KMS-11 (cell line): ENCODE measurements at regions not wholly inside any gene's neighbourhood (a gene's known extent, or its start where the extent isn't known, plus 50 kb on each side); places are given as distances from the start of the nearest gene placed in this dataset.

ENCODE experiments used
- H2AFZ ChIP-seq: fragments of 200-600 bp; sonication (generic); 2 replicates; pipeline ENCODE4 v1.6.1; 2016; ENCODE audit warnings: antibody characterized with exemption, mixed run types, low read depth
- H3K27ac ChIP-seq: fragments of 200-600 bp; sonication (generic); 2 replicates; pipeline ENCODE4 v1.6.1; 2016; ENCODE audit warnings: mild to moderate bottlenecking, mixed run types
- H3K27me3 ChIP-seq: fragments of 200-600 bp; sonication (generic); 2 replicates; pipeline ENCODE4 v1.6.1; 2017; ENCODE audit warnings: mild to moderate bottlenecking, low read depth, mixed run types, moderate library complexity; ENCODE audit not compliant: insufficient read depth
- H3K36me3 ChIP-seq: fragments of 200-600 bp; sonication (generic); 2 replicates; pipeline ENCODE4 v1.6.1; 2017; ENCODE audit warnings: mild to moderate bottlenecking, mixed run types; ENCODE audit not compliant: insufficient read depth
- H3K4me1 ChIP-seq: fragments of 200-600 bp; sonication (generic); 2 replicates; pipeline ENCODE4 v1.6.1; 2016; ENCODE audit warnings: mild to moderate bottlenecking, low read depth, mixed run types; ENCODE audit not compliant: poor library complexity, severe bottlenecking
- H3K4me2 ChIP-seq: fragments of 200-600 bp; sonication (generic); 2 replicates; pipeline ENCODE4 v1.7.0; 2016; ENCODE audit warnings: mild to moderate bottlenecking, mixed run types
- H3K4me3 ChIP-seq: fragments of 200-600 bp; sonication (generic); IDR thresholded peaks from 2 replicates; pipeline ENCODE4 v1.6.1; 2017; ENCODE audit warnings: low read depth, low read length, mixed read lengths; ENCODE audit not compliant: insufficient read depth
- H3K79me2 ChIP-seq: fragments of 200-600 bp; sonication (generic); 2 replicates; pipeline ENCODE4 v1.6.1; 2016; ENCODE audit warnings: low read depth, mixed run types; ENCODE audit not compliant: insufficient read depth
- H3K9ac ChIP-seq: fragments of 200-600 bp; sonication (generic); 2 replicates; pipeline ENCODE4 v1.6.1; 2016; ENCODE audit warnings: mild to moderate bottlenecking, mixed run types
- H4K20me1 ChIP-seq: fragments of 200-600 bp; sonication (generic); 2 replicates; pipeline ENCODE4 v1.6.1; 2016; ENCODE audit warnings: mild to moderate bottlenecking, mixed run types; ENCODE audit not compliant: insufficient read depth
- TF ChIP-seq, protein P1 (sequence below): fragments of 200-600 bp; sonication (generic); conservative IDR thresholded peaks from 2 replicates; pipeline ENCODE4 v1.6.1; 2017; ENCODE audit warnings: low read depth, mild to moderate bottlenecking, antibody characterized with exemption, low read length, moderate library complexity, mixed read lengths

GRCh38 chr4:159012381-159012780 is 90.5 kb upstream of the RAPGEF2 start:
- TF ChIP-seq, protein P1, sequence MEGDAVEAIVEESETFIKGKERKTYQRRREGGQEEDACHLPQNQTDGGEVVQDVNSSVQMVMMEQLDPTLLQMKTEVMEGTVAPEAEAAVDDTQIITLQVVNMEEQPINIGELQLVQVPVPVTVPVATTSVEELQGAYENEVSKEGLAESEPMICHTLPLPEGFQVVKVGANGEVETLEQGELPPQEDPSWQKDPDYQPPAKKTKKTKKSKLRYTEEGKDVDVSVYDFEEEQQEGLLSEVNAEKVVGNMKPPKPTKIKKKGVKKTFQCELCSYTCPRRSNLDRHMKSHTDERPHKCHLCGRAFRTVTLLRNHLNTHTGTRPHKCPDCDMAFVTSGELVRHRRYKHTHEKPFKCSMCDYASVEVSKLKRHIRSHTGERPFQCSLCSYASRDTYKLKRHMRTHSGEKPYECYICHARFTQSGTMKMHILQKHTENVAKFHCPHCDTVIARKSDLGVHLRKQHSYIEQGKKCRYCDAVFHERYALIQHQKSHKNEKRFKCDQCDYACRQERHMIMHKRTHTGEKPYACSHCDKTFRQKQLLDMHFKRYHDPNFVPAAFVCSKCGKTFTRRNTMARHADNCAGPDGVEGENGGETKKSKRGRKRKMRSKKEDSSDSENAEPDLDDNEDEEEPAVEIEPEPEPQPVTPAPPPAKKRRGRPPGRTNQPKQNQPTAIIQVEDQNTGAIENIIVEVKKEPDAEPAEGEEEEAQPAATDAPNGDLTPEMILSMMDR = no peak
- Histone ChIP-seq H3K79me2 (no peaks in the 10 kb centered on the region), H3K27me3 (no peaks in the 10 kb centered on the region), H3K4me2 (no peak overlapping the region), H3K4me3 (no peak overlapping the region), H3K27ac (no peak overlapping the region), H4K20me1 (no peaks in the 10 kb centered on the region), H2AFZ (no peak overlapping the region), H3K9ac (no peak overlapping the region), H3K4me1 (no peaks in the 10 kb centered on the region), H3K36me3 (no peaks in the 10 kb centered on the region)

DNA sequence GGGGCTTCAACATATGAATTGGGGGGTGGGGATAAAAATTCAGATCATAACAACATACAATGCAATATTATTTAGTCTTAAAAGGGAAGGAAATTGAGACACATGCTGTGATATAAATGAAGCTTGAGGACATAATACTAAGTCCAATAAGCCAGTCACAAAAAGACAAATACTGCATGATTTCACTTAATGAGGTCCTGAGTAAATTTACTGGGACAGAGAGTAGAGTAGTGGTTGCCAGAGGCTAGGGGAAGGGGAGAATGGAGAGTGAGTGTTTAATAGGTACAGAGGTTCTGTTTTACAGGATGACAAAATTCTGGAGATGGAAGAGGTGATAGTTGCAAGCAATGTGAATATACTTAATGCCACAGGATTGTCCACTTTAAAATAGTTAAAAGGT is 89.2 kb upstream of the RAPGEF2 start:
- no peaks in the 10 kb centered on the region for H3K79me2 ChIP-seq
- no peak overlapping the region for H2AFZ ChIP-seq
- H3K36me3 ChIP-seq = no peaks in the 10 kb centered on the region
- H3K4me3 ChIP-seq = no peak overlapping the region
- no peaks in the 10 kb centered on the region for H3K4me1 ChIP-seq
- TF ChIP-seq, protein P1 = no peak
- H3K9ac ChIP-seq = no peak overlapping the region
- no peak overlapping the region for H3K27ac ChIP-seq
- H4K20me1 ChIP-seq = no peaks in the 10 kb centered on the region
- no peak overlapping the region for H3K4me2 ChIP-seq
- H3K27me3 ChIP-seq = no peaks in the 10 kb centered on the region

GRCh38 chr4:159014859-159015258 is 88.0 kb upstream of the RAPGEF2 start:
- Histone ChIP-seq H3K4me2 (no peak overlapping the region), H3K79me2 (no peaks in the 10 kb centered on the region), H3K27ac (no peak overlapping the region), H2AFZ (no peak overlapping the region), H3K9ac (no peak overlapping the region), H3K27me3 (no peaks in the 10 kb centered on the region), H3K4me1 (no peaks in the 10 kb centered on the region), H4K20me1 (no peaks in the 10 kb centered on the region), H3K4me3 (no peak overlapping the region), H3K36me3 (no peaks in the 10 kb centered on the region)
- TF ChIP-seq, protein P1 = no peak

GRCh38 chr4:159015841-159016240 is 87.0 kb upstream of the RAPGEF2 start:
- H3K9ac ChIP-seq = no peak overlapping the region
- H3K79me2 ChIP-seq = no peaks in the 10 kb centered on the region
- H3K4me2 ChIP-seq = no peak overlapping the region
- no peaks in the 10 kb centered on the region for H4K20me1 ChIP-seq
- H3K4me1 ChIP-seq = no peaks in the 10 kb centered on the region
- no peak overlapping the region for H2AFZ ChIP-seq
- H3K27ac ChIP-seq = no peak overlapping the region
- H3K36me3 ChIP-seq = no peaks in the 10 kb centered on the region
- no peaks in the 10 kb centered on the region for H3K27me3 ChIP-seq
- H3K4me3 ChIP-seq = no peak overlapping the region
- TF ChIP-seq, protein P1 = no peak

DNA sequence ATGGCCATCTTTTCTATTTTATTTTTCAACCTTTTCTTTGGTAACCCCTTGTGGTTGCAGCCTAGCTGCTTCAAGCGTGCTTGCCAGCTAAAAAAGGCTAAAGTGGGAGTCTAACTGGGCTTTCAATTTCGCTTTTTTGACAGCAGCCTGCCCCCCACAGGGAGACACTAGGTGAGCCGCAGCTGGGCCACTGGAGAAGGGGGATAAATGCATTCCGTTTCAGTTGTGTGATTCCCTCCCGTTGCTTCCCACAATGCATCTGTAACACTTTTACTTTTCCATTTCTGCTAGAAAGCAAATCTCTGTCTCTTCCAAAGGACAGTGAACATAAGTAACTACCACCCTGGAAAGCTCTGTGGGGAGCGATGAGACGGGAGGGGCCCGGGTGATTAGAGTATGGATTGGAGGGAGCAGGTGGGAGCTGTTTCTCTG is 86.3 kb upstream of the RAPGEF2 start:
- Histone ChIP-seq H3K27me3 (no peaks in the 10 kb centered on the region), H4K20me1 (no peaks in the 10 kb centered on the region), H3K4me1 (no peaks in the 10 kb centered on the region), H3K4me3 (no peak overlapping the region), H3K27ac (no peak overlapping the region), H2AFZ (no peak overlapping the region), H3K9ac (no peak overlapping the region), H3K4me2 (no peak overlapping the region), H3K36me3 (no peaks in the 10 kb centered on the region), H3K79me2 (no peaks in the 10 kb centered on the region)
- TF ChIP-seq, protein P1 = no peak
